Stimulated activated CD4-positive, alpha-beta T cell treated with anti-CD3 and anti-CD28 coated beads, Interleukin-2, amount 100 ng/mL, for 24 hours (primary cell): ENCODE measurements at regions not wholly inside any gene's neighbourhood (a gene's known extent, or its start where the extent isn't known, plus 50 kb on each side); places are given as distances from the start of the nearest gene placed in this dataset.
"Not testable (repeated sequence)": the region's sequence is repeated elsewhere in the genome, so short reads cannot be mapped to it uniquely, and the experiment has no call there.

ENCODE experiments used
- DNase-seq, 2 donors: peaks; one replicate each; pipeline ENCODE4 v3.0.0-alpha.2; 2020

DNA sequence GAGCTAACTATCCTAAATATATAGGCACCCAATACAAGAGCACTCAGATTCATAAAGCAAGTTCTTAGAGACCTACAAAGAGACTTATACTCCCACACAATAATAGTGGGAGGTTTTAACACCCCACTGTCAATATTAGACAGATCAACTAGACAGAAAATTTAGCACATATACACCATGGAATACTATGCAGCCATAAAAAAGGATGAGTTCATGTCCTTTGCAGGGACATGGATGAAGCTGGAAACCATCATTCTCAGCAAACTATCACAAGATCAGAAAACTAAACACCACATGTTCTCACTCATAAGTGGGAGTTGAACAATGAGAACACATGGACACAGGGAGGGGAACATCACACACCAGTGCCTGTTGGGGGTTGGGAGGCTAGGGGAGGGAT lies 358.9 kb upstream of the KCND2 start:
- DNase-seq, result not testable (repeated sequence)

DNA sequence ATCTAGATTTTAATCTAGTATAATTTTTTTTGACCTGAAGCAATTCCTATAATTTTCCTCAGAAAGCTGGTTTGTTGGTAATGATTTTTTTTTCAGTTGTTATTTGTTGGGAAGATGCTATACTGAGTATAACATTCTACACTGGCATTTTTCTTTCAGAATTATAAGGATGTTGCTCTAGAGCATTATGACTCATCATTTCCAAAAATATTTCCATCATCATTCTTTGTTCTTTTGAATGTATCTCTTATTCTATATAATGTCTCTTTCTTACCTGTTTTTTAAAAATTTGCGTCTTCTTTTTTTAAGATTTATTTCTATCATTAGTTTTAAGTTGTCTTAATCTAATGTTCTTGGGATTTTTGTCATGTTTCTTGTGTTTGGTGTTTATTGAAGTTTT lies 356.5 kb upstream of the KCND2 start:
- DNase-seq, result no peak

DNA sequence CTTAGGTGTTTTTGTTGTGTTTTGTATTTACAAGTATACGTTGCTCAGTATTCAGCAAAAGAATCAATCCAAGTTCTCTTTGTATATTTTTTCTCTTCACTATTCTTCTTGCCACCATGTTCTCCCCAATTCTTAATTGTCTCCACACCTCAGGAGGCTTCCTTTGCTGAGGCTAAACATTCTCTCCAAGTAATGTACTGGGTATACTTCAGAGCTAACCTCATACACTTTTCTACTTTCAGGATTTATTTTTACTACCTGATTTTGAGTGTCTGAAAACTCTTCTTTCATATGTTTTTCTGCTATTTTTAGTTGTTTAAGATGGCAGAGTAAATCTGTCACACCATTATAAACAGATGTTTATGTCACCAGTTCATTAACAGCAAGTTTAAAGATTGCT lies 354.8 kb upstream of the KCND2 start:
- no peak for DNase-seq

DNA sequence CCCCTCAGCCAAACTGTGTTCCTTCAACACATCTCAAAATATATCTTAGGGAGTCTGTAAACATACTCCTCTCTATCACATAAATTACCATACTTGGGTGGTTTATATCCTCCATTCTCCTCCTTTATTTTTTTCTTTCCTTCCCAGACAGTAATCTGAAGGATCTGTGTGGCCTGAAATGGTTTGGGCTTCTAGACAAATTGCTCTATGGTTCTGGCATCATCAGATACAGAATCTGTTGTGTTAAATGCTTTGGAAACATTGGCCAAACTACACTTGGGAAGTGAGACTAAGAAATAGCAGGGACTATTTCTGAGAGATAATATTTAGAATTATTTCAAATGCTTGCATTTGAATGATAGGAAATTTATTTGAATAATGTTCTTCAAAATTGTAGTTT lies 353.0 kb upstream of the KCND2 start:
- DNase-seq, result no peak

DNA sequence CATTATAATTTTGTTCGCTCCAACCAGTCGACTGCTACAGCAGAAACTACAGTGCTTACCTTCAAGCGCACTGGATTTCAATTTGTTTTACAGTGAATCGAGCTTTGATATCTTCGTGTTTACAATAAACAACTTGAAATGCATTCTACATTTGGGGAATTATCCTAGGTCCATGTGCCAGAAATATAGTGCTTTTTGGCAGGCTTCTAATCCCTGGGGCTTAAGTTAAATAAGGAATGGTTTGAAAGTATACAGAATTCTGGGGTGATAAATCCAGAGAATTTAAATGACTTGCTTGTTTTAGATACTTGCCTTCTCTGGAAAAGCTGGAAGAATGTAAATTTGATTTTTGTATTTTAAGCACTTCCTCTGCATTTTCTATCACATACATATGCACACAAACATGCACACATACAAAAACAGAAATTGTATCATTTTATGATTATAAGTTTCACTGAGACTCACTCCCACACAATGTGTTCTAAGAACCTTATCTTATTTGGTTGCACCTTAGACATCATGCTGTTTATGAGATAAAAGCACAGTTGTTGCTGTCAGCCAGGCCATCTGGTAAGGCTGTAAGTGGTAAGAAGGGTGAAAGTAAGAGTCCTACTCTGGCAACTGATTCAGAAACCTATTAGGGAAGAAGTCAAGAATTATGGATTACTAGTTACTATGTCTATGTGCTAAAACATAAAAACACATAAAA lies 347.2 kb upstream of the KCND2 start:
- DNase-seq, result no peak

DNA sequence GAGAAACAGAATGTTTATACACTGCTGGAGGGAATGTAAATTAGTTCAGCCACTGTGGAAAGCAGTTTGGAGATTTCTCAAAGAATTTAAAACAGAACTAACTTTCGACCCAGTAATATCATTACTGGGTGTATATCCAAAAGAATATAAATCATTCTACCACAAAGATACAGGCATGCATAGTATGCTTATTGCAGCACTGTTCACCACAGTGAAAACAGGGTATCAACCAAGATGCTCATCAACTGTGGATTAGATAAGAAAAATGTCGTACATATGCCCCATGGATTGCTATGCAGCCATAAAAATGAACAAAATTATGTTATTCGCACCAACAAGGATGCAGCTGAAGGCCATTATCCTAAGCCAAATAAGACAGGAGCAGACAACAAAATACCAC lies 343.1 kb upstream of the KCND2 start:
- no peak for DNase-seq

DNA sequence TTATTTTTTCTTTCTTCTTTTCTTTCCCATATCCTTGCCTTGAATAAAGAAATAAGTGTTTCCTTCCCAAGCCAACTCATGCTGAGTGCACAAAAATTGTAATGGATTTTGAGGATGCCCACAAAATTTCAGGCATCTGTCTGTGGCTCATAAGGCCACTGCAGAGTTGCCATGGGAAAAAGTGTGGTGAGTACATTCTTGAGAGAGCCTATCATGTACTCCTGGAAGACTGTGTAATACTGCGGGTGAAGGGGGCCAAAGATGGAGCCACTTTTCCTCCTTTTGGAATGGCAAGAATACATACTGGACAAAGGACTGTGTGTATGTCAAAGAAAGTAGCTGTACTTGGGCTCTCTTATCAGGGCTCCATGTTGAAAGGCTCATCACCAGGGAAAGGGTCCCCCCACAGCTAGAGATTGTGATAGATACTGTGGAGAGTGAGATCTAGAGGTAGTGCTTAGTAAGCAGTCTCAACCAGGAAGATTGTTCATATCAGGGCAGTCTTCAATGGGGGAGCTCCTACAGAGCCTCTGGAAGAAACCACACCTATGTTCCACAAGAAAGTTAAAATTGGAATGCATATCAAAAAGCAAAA lies 341.6 kb upstream of the KCND2 start:
- no peak for DNase-seq

DNA sequence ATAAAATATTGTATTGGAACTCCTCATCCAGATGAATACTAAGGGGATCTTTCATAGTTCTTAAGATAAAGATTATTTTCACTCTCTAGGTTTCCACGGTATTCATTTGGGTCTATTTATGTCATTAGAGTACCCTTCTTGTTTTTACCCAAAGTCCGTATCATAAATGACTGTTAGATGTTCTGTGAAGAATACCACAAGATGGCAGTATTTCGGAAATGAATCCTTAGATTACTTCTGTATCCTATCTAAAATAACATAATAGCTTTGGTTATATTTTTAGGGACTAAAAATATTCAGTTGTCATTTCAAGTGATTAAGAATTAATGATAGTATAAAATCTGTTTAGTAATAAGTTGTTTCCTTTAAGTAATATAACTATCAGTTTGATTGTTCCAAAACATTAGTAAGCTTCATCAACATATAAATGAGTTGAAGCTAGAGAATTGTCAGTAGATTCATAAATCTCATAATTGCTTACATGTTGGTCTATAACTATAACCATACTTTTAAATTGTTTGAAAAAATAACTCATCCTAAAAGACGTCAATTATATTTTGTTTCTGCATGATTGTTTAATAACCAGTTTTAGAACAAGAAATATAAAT lies 337.5 kb upstream of the KCND2 start:
- DNase-seq, result no peak

DNA sequence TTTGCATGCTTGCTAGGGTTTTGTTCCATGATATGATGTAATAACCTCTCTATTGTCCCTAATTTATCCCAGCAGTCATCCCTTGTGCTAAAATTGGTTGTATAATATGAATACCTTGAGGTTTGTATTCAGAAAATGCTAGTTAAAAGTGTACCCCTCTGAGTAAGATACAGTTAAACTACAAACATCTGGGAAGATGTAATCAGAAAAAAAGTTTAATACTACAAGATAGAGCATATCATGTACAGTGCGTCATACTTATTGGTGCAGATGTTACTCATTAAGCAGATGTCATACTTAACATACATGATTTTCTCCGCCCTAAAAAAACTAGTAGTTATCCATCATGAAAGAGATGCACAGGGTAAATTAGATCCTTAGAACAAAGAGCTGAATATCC lies 336.1 kb upstream of the KCND2 start:
- no peak for DNase-seq

DNA sequence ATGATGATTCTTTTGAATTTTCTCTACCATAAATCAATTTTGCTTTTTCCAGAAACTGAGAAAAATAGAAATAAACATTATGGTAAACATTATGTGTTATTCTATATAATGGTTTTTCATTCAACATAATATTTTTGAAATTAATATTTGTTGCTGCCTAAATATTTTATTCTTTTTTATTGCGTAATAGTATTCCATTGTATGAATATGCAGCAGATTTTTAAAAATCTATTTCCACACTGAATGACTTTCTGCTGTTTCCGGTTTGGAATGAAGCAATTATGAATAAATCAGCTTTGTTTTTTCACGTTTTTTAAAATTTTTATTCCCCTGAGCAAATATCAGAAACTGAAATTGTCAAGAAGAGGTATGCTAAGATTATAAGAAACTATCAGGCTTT lies 335.2 kb upstream of the KCND2 start:
- no peak for DNase-seq

DNA sequence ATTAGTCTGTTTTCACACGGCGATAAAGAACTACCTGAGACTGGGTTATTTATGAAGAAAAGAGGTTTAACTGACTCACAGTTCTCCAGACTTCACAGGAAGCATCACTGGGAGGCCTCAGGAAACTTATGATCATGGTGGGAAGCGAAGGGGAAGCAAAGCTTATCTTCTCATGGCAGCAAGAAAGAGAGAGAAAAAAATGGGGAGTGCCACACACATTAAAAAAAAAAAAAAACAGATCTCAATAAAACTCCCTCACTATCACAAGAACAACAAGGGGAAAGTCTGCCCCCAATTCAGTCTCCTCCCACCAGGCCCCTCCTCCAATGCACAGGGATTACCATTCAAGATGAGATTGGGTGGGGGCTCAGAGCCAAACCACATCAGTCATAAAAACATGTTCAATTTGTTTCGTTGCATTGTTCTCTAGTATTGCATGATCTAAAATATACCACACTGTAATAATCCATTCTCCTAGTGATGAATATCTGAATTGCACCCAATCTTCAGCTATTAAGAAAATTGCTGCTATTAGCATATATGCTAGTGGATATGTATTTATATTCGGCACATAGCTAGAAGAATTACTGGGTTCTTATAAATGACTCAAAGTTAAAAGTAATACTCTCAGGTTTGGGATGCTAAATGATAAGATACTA lies 328.9 kb upstream of the KCND2 start:
- no peak for DNase-seq

DNA sequence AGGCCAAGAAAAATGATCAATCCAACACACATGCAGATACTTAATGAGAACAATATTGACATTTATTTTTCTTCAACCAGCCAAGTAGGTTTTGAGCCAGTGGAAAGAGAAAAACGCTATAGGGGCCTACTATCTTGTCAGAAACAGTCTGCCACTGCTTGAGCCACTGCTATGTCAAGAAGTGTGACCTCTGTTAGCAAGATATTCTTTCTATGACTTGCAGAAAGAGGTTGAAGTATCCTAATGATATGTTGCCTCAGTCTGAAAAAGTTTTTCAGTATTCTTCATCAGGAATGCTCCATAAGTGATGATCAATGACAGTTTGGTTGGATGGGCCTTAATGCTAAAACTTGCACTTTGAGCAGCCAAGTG lies 328.4 kb upstream of the KCND2 start:
- DNase-seq, result no peak

DNA sequence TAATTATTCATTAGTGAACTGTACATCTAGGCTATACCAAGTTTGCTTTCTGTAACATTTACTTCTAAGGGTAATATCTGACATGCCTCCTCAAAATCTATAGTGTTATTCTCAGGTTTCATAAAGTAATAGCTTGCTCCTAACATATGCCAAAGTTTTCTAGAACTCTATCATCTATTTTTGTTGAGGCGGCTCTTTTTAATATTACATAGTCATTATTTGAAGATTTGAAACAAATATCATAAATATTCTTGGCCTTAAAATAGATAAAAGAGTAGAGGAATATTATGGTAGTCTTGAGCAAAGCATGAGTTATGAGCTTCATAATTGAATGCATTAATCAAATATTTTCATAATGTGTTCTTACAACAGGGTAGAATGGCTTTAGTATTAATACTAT lies 327.2 kb upstream of the KCND2 start:
- DNase-seq, result no peak

DNA sequence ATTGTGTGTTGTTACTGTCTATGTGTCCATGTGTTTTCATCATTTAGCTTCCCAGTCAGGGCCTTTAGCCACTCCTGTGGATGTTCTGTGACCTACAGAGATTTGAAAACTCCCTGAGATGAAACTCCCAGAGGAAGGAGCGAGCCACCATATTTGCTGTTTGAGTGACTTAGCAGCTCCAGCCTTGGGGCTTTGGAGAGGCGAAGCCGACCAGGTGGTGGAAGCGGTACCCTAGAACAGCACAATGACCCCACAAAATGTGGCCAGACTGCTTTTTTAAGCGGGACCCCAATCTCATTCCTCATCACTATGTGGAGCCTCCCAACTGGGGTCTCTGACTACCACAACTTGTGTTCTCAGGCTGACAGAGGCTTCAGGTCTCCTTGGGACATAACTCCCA lies 323.9 kb upstream of the KCND2 start:
- DNase-seq, result no peak

DNA sequence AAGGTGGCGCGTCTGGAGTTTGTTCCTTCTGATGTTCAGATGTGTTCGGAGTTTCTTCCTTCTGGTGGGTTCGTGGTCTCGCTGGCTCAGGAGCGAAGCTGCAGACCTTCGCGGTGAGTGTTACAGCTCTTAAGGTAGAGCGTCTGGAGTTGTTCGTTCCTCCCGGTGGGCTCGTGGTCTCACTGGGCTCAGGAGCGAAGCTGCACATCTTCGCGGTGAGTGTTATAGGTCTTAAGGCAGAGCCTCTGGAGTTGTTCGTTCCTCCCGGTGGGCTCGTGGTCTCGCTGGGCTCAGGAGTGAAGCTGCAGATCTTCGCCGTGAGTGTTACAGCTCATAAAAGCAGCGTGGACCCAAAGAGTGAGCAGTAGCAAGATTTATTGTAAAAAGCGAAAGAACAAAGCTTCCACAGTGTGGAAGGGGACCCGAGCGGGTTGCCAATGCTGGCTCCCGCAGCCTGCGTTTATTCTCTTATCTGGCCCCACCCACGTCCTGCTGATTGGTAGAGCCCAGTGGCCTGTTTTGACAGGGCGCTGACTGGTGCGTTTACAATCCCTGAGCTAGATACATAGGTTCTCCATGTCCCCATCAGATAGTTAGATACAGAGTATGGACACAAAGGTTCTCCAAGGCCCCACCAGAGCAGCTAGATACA lies 322.5 kb upstream of the KCND2 start:
- DNase-seq, result not testable (repeated sequence)

DNA sequence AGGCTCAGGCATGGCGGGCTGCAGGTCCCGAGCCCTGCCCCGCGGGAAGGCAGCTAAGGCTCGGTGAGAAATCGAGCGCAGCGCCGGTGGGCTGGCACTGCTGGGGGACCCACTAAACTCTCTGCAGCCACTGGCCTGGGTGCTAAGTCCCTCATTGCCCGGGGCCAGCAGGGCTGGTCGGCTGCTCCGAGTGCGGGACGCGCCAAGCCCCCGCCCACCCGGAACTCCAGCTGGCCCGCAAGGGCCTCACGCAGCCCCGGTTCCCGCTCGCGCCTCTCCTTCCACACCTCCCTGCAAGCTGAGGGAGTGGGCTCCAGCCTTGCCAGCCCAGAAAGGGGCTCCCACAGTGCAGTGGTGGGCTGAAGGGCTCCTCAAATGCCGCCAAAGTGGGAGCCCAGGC lies 321.4 kb upstream of the KCND2 start:
- DNase-seq, result not testable (repeated sequence)

DNA sequence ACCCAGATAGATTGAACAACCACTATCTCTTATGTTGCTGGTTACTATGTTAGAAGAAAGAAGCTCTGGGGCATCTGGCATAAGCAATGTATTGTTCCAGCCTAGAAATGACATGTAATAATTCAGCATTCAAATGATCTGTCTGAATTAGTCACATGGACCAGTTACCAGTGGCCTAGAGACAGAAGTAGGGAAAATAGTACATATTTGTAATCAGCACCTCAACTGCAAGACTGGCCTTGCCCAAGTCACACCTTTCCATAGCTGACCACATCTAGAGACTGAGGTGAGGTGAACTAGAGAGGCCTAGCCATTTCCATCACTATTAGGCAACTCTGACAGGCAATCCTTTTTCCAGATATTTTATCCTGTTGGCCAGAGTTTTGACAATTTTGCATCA lies 315.6 kb upstream of the KCND2 start:
- DNase-seq, result no peak

DNA sequence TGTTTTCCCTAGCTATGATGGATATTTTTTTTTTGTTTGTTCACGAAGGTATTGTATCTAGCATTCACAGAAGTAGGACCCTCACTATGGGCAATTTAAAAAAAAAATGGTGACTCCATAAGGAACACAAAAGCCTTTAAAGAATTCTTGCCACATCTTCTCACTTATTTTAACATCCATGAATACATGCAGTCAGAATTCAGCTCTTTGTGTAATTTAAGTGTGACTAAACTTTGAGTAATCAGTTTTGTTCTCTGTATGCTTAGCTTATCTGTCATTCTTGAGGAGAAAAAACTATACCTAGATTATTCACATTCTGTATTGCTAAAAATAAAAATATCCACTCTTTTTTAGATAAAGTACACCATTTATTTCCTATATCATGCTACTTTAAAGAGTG lies 313.2 kb upstream of the KCND2 start:
- DNase-seq, result no peak

DNA sequence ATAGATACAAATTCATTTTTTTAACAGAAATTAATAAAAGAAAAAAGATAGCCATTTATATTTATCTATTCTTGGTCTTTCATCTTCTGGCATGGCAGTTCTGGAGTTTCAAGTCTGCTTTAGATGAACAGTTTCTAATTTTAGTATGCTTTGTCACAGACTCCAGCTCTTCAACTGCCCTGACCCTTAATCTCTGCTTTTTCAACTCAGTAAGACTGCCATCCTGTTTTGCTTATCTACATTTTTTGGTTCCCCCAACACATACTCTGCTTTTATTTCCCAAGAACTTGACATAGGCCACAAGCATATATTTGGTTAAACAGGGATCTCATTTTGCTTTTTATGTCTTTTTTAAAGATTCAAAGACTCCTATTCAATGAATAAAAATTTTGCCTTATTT lies 309.3 kb upstream of the KCND2 start:
- DNase-seq, result no peak

DNA sequence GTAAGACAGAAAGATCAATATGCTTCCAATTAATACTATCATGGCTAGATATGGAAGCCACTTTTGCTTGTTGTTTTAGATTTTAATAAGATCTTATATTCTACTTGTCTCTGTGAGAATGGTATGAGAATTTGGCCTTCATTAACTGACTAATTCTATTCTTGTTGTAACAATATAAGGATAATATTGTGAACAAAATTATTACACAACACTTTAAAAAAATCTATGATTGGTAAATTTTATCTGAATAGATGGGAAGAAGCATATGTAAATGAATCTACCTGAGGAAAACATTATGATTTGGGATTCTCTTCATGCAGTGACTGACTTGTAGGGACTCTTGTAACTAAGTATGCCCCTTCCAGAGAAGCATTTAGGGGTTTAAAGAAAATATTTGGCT lies 308.9 kb upstream of the KCND2 start:
- DNase-seq, result no peak

DNA sequence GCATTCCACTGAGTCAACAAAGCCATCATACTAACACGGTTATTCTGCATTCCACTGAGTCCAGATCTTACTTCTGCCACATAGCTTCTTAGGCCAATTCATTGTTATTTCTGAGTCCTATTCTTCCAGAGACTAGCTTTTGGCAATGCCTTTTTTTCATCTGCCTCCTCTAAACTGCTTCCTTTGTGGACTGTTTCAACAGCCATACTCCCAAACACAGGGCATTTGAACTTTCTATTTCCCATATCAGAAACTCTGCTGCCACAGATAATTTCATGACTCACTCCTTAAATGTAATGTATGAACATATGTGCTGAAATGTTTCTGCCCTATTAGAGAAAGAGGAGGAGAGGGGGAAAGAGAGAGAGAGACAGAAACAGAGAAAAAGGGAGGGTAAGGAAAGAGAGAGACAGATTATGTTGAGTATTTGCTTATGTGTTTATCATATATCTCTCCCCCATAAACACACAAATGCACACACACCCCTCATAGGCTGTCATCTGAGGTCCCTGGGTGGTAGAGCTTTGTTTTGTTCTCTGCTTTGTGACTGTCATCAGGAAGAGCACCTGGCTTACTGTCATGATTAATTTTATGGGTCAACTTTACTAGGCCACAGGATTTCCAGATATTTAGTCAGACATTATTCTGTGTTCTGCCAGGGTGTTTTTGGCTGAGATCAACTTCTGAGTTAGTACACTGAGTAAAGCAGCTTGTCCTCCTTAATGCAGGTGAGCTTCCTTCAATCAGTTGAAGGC lies 308.0 kb upstream of the KCND2 start:
- DNase-seq, result no peak

DNA sequence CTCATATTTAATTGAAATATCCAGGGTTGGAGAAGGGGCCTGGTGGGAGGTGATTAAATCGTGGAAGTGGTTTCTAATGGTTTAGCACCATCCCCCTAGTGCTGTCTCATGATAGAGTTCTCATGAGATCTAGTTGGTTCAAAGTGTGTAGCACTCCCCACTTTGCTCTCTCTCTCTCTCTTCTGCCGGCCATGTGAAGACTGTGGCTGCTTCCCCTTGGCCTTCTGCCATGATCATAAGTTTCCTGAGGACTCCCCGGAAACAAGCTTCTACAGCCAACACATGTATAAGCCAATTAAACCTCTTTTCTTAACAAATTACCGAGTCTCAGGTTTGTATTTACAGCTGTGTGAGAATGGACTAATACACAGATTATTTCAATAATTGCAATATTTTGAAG lies 305.8 kb upstream of the KCND2 start:
- DNase-seq, result no peak

DNA sequence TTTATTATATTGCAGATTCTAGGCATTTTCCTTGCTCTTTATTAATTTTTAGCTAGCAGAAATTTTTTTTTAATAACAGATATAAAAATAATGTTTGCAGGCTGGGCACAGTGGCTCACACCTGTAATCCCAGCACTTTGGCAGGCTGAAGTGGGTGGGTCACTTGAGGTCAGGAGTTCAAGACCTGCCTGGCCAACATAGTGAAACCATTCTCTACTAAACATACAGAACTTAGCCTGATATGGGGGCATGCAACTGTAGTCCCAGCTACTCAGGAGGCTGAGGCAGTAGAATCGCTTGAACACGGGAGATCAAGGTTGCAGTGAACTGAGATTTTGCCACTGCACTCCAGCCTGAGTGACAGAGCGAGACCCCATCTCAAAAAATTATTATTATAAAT lies 304.6 kb upstream of the KCND2 start:
- DNase-seq, result not testable (repeated sequence)
